GM19035 (cell line): ENCODE measurements at regions not wholly inside any gene's neighbourhood (a gene's known extent, or its start where the extent isn't known, plus 50 kb on each side); places are given as distances from the start of the nearest gene placed in this dataset.
A peak's percentile ranks its signal among the peaks of the same experiment; 100 is the strongest.

Source experiments
- ATAC-seq: cut with Tn5 transposase; IDR thresholded peaks from one replicate; pipeline ENCODE4 v1.9.1; 2021; ENCODE audit not compliant: unreplicated experiment

DNA sequence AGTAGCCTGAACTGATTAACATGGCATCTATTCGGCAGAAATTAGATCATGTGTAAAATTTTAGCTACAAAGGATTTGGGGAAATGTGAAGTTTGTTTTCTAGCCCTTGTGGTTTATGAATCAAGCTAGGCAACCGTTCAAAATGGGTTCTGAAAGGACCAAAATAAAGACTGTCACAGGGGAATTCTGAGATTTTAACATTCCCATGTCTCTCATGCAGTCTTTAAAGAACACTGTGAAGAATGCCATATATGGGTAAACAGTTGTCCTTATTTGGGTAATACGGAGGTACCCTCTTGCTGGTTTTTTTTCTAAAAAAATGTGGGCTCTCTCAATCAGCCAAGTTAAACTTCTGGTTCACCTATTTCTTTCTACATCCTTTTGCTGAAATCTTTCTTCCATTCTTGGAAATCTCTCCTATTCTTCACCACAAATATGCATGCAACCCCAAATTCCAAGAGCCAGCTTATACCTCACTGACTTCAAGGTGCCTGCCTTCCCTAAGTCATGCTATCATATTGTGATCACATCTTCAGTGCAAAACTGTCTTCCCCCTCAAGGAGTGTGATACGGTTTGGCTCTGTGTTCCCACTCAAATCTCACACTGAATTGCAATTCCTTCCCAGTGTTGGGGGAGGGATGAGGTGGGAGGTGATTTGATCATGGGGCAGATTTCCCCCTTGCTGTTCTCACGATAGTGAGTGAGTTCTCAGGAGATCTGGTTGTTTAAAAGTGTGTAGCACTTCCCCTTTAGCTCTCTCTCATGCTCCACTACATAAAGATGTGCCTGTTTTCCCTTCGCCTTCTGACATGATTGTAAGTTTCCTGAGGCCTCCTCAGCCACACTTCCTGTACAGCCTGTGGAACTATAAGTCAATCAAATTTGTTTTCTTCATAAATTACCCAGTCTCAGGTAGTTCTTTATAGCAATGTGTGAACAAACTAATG lies 308.7 kb downstream of the TTLL7 start:
- ATAC-seq = no peak

DNA sequence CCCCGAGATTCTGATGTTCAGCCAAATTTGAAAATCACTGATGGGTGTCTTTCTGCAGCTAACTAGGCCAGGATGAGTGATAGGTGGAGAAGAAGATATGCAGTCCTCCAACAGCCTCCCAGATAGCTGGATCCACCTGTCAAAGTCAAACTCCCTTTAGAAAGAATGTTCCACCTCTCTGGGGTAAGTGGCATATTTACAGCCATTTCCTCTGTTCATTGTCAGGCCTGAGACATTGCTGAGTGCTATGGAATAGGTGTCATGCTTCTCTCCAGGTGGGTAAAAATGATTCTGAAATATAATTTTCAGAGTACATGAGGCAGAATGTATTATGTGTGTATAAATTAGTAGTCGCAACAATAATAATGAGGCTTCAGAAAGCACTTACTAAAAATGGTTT lies 316.8 kb downstream of the TTLL7 start:
- ATAC-seq = no peak

DNA sequence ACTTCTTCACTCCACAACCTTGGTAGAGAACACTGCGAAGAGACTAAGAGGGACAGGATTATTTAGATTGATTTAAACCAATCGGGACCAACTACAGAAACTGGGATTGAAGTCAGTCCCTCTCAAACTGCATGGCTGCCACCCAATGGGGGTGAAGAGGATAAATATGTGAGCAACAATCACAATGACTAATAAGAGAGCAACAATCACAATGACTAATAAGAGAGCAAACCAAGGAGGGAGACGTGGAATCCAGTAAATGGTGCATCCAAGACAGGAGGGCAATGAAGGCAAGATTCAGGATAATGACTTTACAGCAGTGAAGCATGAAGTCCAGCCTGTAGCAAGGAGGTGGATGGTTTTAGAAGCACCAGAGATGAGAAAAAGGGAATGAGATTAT lies 322.8 kb downstream of the TTLL7 start:
- no peak for ATAC-seq

DNA sequence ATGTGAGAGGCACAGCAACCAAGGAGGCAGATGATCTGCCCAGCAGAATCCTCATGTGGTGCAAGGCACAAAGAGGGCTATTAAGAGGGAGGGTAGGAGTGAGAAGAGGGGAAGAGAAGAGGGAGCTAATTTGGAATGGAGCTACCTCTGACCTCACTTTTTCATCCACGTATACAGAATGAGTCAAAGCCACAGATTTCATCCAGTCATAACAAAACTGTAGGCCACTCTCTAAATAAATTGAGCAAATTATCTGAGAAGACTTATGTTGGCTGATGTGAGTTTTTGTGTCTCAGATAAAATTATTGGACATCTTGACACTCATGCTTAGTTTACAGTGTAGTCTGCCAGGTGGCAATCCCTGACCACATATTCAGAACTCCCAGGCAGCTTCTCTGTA lies 325.6 kb downstream of the TTLL7 start:
- peak; percentile 67 for ATAC-seq

DNA sequence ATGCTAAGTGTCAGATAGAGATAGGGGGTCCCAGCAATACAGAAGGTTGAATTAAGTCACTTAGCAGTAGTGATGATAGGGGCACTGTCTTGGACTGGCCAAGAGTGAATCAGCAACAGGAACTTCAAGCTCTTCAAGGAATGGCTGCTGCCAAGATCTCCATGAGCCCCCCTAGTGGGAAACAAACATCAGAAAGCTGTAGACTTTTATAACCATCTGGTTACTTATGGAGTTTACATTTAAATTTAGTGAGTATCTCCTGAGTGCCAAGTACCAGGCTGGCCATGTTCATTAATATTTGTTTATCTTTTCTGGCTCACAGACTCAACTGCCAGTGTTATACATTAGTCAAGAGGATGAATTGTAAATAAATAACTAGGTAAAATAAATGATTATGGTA lies 327.3 kb downstream of the TTLL7 start:
- no peak for ATAC-seq

DNA sequence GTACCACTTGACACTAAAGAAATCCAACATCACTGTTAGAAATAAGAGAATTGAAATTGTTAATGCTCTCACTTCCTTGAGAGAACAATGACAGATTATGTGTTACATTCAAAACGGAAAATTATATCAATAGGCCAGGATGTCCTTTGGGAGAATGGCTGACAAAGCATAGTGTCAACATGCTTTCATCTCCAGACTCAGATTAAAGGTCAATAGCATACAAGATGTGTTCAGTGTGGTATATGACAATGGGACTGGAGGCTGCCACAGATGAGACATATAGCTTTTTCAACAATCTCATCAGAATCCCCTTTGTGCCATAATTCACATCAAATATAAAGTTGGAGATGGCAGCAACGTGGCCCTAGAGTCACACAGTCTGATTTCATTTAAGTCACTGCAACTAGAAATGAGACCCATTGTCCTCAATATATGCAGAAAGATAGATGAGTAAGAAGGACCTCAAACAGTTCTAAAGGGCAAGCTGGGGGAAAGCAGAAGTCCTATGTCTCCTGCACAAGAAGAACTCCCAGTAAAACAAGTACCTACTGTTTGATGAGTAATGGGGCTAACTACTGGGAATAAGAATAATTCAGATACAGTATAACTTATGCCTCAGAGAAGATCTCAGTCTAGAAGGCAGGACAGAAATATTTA lies 327.9 kb downstream of the TTLL7 start:
- ATAC-seq = no peak

DNA sequence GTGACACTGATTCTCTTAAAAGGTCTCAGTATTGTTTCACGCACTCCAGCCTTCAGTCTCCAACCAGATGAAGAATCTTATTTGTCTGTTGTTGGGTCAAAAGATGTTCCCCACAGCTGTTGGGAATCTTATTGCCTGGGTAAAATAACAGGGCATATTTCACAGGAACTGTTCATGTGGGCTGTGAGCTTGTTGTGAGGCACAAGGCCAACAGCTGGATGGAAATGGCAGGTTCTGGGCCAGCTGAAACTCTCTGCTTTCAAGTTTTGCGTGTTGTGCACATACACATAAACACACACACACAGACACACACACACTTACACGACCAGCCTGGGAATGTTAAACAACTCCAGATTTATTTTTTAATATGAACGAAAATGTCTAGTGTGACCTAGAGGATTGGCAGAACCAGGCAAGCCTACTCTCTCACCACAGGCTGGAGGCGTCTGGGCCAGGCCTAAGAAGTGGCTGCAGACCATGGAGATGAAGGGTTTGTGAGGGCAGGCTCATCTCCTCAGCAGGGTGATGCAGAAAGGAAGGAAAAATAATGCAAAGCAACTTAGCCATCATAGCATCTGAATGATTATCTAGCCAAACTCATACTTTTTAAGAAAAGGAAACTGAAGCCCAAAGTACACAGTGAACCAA lies 357.0 kb downstream of the TTLL7 start:
- no peak for ATAC-seq

DNA sequence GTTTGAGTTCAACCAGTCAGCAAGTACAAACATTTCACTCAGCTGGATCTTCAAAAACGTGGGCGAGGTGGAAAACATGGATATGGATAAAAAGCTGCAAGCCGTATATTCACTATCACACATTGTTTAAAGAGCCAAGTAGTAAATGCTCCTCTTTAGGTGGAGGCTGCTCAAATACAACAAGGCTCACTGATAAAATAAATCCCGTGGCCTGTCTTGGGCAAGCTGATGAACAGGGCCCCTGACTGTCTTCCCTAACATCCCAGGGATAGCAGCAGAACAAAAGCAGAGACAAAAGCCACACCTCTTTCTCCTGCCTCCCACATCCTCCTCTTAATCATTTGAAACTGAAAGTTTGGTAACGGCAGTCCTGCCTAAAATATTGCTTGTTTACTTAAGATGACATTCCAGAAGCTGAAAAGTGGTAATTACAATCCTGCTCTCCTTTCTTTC lies 357.7 kb downstream of the TTLL7 start:
- ATAC-seq = no peak

DNA sequence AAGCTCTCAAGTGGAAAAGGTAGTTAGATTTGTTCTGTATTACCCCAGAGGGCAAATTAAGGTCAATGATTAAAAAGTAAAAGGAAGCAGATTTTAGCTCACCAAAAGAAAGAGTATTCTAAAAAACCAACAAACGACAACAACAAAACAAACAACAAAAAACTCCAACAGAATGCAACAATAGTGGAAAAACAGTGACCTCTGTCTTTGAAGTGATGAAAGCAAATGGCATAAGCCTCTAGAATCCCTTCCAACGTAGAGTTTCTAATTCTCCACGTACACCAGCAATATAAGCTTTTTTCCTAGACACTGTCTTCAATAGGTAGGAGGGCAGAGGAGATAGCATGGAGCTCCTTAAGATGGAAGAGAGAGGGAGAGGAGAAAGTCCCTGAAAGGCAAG lies 359.1 kb downstream of the TTLL7 start:
- no peak for ATAC-seq

DNA sequence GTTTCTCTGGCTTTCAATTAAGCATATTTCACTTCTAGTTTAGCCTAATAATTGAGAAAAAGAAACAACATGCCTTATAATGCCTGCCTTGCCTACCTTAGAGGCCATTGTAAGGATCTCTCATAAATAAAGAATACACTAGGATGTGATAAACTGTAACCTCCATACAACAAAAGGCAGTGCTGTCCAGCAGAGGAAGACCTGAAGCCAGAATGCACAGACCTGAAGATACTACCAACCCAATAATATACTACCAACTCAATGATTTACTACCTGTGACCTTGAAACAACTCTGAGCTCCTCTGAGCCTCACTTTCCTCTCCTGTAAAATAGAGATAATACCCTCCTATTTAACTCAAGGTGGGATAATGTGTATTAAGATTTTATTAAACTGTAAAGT lies 361.3 kb downstream of the TTLL7 start:
- ATAC-seq = no peak

DNA sequence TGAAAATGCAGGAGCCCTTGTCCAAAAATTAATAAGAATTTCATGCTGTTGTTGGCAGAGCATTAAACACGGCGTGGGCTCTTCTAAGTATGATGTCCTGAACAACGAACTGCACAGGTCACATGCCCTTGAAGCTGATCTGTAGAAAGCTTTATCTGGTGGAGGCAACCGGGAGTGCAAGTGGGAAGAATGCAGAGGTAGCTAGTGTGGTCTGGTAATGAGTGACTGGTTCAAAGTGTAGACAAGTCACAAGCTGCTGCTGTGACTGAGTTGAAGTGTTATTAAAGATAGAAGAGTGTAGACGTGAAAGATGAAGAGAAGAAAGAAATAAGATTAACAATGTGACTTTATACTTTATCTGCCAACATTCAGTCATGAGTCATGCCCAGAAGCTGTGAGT lies 361.9 kb downstream of the TTLL7 start:
- ATAC-seq = no peak

DNA sequence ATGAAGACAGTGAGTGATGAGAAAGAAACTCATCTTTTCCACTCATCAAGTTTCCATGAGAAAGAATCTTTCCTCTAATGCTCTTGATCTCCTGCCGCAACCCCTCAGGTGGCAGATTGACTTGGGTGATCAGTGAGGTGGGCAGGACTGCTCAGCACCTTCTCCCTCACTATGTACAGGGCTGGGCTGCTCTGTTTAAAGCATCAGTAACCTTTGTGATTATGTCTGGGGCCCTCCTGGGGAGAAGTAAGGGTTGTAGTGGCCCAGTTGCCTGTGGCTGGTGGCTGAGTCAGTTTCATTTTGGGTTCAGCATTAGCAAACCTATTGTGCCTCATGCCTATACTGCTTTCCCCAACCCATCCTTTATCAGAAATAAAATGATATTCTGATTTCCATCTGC lies 366.0 kb downstream of the TTLL7 start:
- no peak for ATAC-seq

DNA sequence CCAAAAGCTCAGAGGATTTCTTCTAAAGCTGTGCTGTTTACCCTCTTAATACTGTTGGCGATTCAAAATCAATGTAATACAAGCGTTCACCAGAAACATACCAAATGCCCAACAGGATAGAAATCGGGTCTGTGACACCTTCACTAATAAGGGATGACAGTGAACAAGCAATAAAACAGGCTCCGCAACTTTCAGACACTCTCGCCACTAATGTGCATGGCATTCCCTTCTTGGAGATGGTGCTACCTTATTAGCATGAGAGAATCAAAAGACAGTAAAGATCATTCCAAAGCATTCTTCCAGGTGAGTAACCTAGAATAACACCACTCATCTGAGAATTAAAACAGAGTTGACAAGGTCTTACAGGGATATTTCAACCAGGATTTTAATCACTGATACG lies 367.1 kb downstream of the TTLL7 start:
- ATAC-seq = no peak

DNA sequence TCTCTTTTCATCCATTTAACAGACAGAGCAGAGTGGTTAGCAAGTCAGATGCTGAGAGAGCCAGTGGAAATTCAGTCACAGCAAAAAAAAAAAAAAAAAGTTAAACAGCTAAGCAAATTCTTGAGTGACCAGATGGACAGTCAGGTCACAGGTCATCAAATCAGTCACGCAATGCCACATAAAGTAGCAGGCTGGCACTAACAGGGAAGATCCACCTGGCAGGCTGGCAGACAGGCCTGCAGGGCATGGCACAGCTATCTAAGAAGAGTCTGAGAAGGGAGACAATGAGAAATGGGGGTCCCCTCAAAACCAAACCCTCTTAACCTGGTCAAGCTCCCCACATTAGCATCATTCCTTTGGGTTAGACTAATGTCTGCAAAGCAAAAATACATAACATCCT lies 371.9 kb downstream of the TTLL7 start:
- no peak for ATAC-seq

DNA sequence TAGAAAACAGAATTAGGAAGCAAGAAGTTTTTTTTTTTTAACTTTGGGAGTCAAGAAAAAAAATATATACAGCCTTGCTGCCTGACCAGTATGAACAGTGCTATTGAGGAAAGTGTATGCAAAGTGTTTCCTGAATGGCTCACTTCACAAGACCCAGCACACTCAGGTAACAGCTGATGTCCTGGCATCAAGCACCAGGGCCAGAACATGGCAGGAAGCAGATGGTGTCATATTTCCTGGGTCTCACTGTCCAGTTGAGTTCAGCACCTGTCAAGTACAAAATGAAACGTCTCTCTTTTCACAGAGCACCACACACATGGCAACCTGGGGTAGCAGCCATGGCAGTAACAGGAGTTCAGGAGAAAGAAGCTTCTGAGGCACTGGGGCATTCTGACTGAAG lies 372.3 kb downstream of the TTLL7 start:
- no peak for ATAC-seq

DNA sequence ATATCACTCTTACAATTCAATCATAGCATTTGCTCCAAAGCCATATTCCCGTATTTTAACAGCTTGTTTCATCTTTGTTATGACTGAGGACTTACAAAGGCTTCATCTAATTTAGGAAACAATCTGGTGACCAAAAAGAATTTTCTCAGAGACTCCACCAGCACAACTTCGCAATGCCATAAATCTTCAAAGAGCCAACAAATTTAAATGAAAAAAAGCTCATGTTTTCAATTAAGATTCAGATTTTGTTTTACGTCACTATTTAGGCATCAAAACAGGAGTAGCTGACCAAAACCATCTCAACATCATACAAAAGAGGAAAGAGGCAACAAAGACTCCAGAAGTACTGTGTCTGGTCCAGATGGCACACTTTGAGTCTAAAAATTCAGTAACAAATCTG lies 373.3 kb downstream of the TTLL7 start:
- no peak for ATAC-seq

DNA sequence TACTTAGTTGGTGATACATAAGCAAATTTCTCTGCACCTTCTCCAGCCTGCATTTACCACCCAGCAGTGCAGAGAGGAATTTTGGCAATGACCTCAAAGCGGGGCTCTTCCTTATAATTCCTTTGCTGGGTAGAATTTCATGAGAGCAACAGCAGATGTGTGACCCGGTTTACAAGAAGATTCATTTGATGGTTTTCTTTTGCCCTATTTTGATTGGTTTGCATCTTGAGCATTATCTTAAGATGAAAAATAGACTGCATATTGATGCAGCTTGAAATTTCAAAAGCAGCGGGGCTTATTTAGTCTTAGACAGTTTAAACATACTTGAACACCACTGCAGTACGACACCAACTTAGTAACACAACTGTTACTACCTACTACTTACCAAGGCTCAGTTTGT lies 378.9 kb downstream of the TTLL7 start:
- ATAC-seq = no peak

DNA sequence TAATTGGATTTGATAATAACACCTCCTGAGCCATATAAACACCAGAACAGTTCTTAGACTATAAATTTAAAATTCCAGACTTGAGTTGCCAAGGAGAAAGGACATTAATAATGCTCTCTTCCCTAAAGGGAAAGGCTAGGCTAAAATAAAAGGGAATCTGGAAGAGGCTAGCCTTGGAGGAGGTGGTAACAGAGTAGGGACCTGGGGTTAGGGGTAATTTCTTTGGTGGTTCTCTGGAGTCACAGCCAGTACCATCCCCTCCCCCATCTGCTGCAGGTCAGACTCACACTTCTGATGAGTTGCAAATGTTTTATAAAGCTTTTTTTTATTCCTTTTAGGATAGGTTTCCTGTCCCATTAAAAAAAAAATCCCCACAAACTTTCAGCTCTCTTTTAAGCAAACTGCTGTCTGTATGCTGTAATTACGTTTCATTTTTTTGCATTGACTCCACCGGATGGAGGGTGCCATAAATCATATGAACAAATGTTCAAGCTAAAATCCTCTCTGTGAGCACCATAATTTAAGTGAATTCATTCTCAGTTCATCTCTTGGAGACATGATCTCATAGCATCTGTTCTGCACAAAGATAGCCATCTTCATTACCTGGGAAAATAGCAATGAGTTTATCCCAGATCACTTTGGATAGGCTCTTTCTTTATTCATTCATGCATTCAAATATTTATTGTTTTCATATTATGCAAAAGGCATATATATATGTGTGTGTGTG lies 379.6 kb downstream of the TTLL7 start:
- no peak for ATAC-seq

DNA sequence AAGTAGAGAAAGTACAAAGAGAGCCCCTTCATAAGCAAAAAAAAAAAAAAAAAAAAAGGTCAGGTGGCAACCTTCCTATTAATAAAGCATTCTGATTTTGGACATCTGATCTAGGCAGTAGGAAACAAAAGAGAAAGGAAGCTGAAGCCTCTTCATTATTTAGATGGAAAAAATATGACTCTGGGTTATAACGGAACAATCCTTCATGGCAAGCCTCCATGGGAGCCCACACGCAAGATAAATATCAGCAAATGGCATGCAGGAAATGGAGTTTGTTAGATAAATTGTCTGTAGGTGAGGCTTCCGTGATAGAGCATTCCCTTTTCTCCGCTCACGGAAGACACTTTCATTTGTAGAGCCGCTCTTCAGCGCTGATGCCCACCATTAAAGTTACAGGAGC lies 381.0 kb downstream of the TTLL7 start:
- ATAC-seq = no peak

DNA sequence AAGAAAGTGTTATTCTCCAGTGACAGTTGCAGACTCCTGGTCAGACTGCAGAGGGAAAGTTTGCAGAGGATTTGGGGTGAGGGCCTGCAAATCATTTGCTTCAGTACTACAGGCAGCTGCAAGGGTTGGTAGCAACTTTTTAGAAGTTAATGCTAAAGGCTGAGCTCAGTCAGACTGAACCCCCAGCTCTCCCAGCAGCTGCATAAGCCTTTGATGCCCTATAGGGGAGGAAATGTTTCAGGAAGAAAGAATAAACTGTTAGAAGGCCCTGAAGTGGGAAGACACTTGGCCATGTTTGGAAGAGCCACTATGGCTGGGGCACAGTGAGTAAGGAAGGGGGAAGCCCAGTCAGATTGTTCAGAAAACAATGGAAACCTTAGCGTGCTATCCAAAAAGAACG lies 383.6 kb downstream of the TTLL7 start:
- ATAC-seq = no peak

DNA sequence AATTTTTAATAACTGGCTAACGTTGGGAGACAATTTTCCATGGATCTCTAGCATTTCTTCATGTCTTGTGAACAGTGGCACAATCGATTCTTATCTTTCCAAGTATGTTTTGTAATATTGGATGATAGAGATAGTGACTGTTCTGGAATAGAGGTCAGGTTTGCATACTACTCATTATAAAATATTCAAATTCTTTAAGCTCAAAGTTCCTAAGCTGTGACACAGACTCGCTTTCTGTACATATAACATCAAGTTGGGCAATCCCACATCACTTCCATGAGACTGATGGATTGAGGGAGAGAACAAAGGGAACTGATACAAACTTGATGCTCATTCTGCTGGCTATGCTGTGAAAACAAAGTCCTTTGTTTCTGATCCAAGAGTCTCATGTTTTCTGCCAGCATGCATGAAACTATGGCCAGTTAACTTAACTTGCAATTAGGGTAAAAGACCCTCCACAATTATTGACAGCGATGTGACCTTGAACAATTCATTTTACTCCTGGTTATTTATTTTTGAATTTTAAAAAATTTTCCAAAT lies 392.4 kb downstream of the TTLL7 start:
- ATAC-seq = no peak
